IMR-90 (cell line): ENCODE measurements at regions not wholly inside any gene's neighbourhood (a gene's known extent, or its start where the extent isn't known, plus 50 kb on each side); places are given as distances from the start of the nearest gene placed in this dataset.
A peak's percentile ranks its signal among the peaks of the same experiment; 100 is the strongest.

Source experiments
- ATAC-seq: fragments of 200-7000 bp; cut with Tn5 transposase; 2 replicates; pipeline ENCODE4 v1.9.1; 2020; ENCODE audit warnings: low read depth, mild to moderate bottlenecking, moderate library complexity
- BruUV-seq: library from RNA; stranded (reverse); fragments of 400-500 nt; replicated peaks from 2 replicates; lab custom pipeline; 2021; lab: Mats Ljungman, UMichigan
- CTCF ChIA-PET: fragments of 300-600 bp; formaldehyde crosslinking; extraction: SDS; loops from one replicate; lab custom pipeline; 2021; ENCODE audit warnings: antibody characterized with exemption; lab: Yijun Ruan, JAX
- POLR2A ChIA-PET: fragments of 300-600 bp; sonication (Branson Sonifier 250); formaldehyde crosslinking; loops from one replicate; lab custom pipeline; 2022; ENCODE audit warnings: antibody characterized with exemption; ENCODE audit not compliant: unreplicated experiment; lab: Charles Lee
- DNase-seq: peaks from one replicate; pipeline ENCODE4 v3.0.0; 2013
- H2AFZ ChIP-seq: replicated peaks from 2 replicates; pipeline ENCODE3; 2013; ENCODE audit warnings: low read length, mild to moderate bottlenecking; ENCODE audit not compliant: poor library complexity
- H2AK5ac ChIP-seq: 2 replicates; pipeline ENCODE4 v1.6.1; 2013; ENCODE audit warnings: low read depth, low read length, inconsistent platforms
- H2AK9ac ChIP-seq: replicated peaks from 2 replicates; pipeline ENCODE3; 2013; ENCODE audit warnings: mild to moderate bottlenecking, low read depth, low read length, moderate library complexity; ENCODE audit not compliant: poor library complexity
- H2BK120ac ChIP-seq: 2 replicates; pipeline ENCODE4 v1.6.1; 2013; ENCODE audit warnings: low read depth, low read length, inconsistent platforms
- H2BK15ac ChIP-seq: 3 replicates; pipeline ENCODE4 v1.6.1; 2013; ENCODE audit warnings: low read depth, low read length, inconsistent platforms
- H2BK20ac ChIP-seq: 2 replicates; pipeline ENCODE4 v1.6.1; 2013; ENCODE audit warnings: low read depth, mild to moderate bottlenecking, inconsistent platforms, low read length, moderate library complexity
- H2BK5ac ChIP-seq: 2 replicates; pipeline ENCODE4 v1.6.1; 2013; ENCODE audit warnings: mild to moderate bottlenecking, low read depth, low read length, inconsistent platforms; ENCODE audit not compliant: poor library complexity, severe bottlenecking
- H3K14ac ChIP-seq: replicated peaks from 2 replicates; pipeline ENCODE4 v1.6.1; 2013; ENCODE audit warnings: low read depth, low read length, inconsistent platforms
- H3K18ac ChIP-seq: 2 replicates; pipeline ENCODE4 v1.6.1; 2013; ENCODE audit warnings: low read depth, low read length, control low read depth
- H3K23ac ChIP-seq: 2 replicates; pipeline ENCODE4 v1.6.1; 2013; ENCODE audit warnings: low read depth, low read length, inconsistent platforms
- H3K27ac ChIP-seq: 2 replicates; pipeline ENCODE4 v1.5.1; 2013; ENCODE audit warnings: mild to moderate bottlenecking, control low read depth, low read length; ENCODE audit not compliant: insufficient read depth
- H3K27me3 ChIP-seq: 2 replicates; pipeline ENCODE4 v1.6.1; 2013; ENCODE audit warnings: low read length; ENCODE audit not compliant: control insufficient read depth, insufficient read depth
- H3K36me3 ChIP-seq: 2 replicates; pipeline ENCODE4 v1.6.1; 2013; ENCODE audit warnings: low read length, mixed read lengths; ENCODE audit not compliant: control insufficient read depth, insufficient read depth
- H3K4ac ChIP-seq: 2 replicates; pipeline ENCODE4 v1.6.1; 2013; ENCODE audit warnings: low read depth, low read length, inconsistent platforms
- H3K4me1 ChIP-seq: 2 replicates; pipeline ENCODE4 v1.6.1; 2013; ENCODE audit warnings: low read length, mixed read lengths; ENCODE audit not compliant: control insufficient read depth, insufficient read depth
- H3K4me2 ChIP-seq: 2 replicates; pipeline ENCODE4 v1.6.1; 2013; ENCODE audit warnings: low read depth, mild to moderate bottlenecking, control low read depth, low read length, moderate library complexity
- H3K4me3 ChIP-seq: 2 replicates; pipeline ENCODE4 v1.5.1; 2013; ENCODE audit warnings: low read depth, mild to moderate bottlenecking, control low read depth, low read length, moderate library complexity; ENCODE audit not compliant: insufficient read depth
- H3K56ac ChIP-seq: 2 replicates; pipeline ENCODE4 v1.6.1; 2013; ENCODE audit warnings: low read length, inconsistent platforms; ENCODE audit not compliant: insufficient read depth; ENCODE audit errors: extremely low read depth
- H3K79me1 ChIP-seq, 2 experiments: 2 replicates each; pipeline ENCODE4 v1.6.1; 2013; ENCODE audit warnings: low read length in 2 of 2, inconsistent platforms in 1 of 2, low read depth in 1 of 2
- H3K9ac ChIP-seq: 2 replicates; pipeline ENCODE4 v1.6.1; 2013; ENCODE audit warnings: low read depth, low read length, control low read depth
- H3K9me1 ChIP-seq: 2 replicates; pipeline ENCODE4 v1.6.1; 2013; ENCODE audit warnings: low read length, inconsistent platforms; ENCODE audit not compliant: insufficient read depth
- H3K9me3 ChIP-seq: 2 replicates; pipeline ENCODE4 v1.6.1; 2013; ENCODE audit warnings: low read length; ENCODE audit not compliant: control insufficient read depth, insufficient read depth
- H4K20me1 ChIP-seq: 2 replicates; pipeline ENCODE4 v1.6.1; 2013; ENCODE audit warnings: low read length, inconsistent platforms; ENCODE audit not compliant: insufficient read depth
- H4K5ac ChIP-seq: 2 replicates; pipeline ENCODE4 v1.6.1; 2013; ENCODE audit warnings: mild to moderate bottlenecking, low read depth, low read length, control low read depth
- H4K8ac ChIP-seq, 2 experiments: 2 replicates each; pipeline ENCODE4 v1.6.1; 2013; ENCODE audit warnings: low read depth in 2 of 2, low read length in 2 of 2, control low read depth in 1 of 2, inconsistent platforms in 1 of 2
- H4K91ac ChIP-seq: 2 replicates; pipeline ENCODE4 v1.6.1; 2013; ENCODE audit warnings: low read depth, low read length, inconsistent platforms; ENCODE audit not compliant: insufficient read depth
- BHLHE40 ChIP-seq: fragments of 150-350 bp; IDR thresholded peaks from 2 replicates; pipeline ENCODE4 v1.6.1; 2016; ENCODE audit warnings: mild to moderate bottlenecking, low read depth, low read length
- CEBPB ChIP-seq: IDR thresholded peaks from 2 replicates; pipeline ENCODE4 v1.6.1; 2012; ENCODE audit warnings: low read depth, low read length, improper control_type of control experiment
- FOS ChIP-seq: fragments of 150-350 bp; IDR thresholded peaks from 2 replicates; pipeline ENCODE4 v1.6.1; 2016; ENCODE audit warnings: low read depth, low read length
- RAD21 ChIP-seq: IDR thresholded peaks from 2 replicates; pipeline ENCODE4 v1.6.1; 2012; ENCODE audit warnings: low read length, improper control_type of control experiment
- SMC3 ChIP-seq: fragments of 150-350 bp; IDR thresholded peaks from 2 replicates; pipeline ENCODE4 v1.6.1; 2016; ENCODE audit warnings: low read depth, mild to moderate bottlenecking, antibody characterized with exemption, low read length, moderate library complexity
- WGBS, 2 experiments: methylation state at CpG; one replicate each; pipeline versions ENCODE4 v1.1.5 to v1.1.7; 2013; ENCODE audit warnings: missing lambda C conversion rate in 2 of 2; ENCODE audit not compliant: insufficient read length in 1 of 2; ENCODE audit errors: extremely low coverage in 2 of 2; 5-methylcytosine and 5-hydroxymethylcytosine counted together
- dilution Hi-C: fragments of 300-500 bp; cut with HindIII; formaldehyde crosslinking; loops from one replicate; pipeline ENCODE4 v1.14.3; 2018; ENCODE audit warnings: low sequenced_read_pairs; ENCODE audit not compliant: unreplicated experiment
- in situ Hi-C: fragments of 300-500 bp; cut with MboI; formaldehyde crosslinking; loops from 3 replicates; pipeline ENCODE4 v1.14.3; 2019; ENCODE audit warnings: low sequenced_read_pairs, inconsistent platforms, mixed read lengths
- intact Hi-C: fragments of 100-400 bp; cut with micrococcal nuclease; formaldehyde crosslinking; loops from 2 replicates; pipeline ENCODE4 v1.10.0; 2022
- TF ChIP-seq, protein P1 (sequence below): fragments of 150-350 bp; IDR thresholded peaks from 2 replicates; pipeline ENCODE4 v1.6.1; 2016; ENCODE audit warnings: low read depth, mild to moderate bottlenecking, low read length, moderate library complexity, borderline replicate concordance
- TF ChIP-seq, protein P2 (sequence below): fragments of 150-350 bp; IDR thresholded peaks from 2 replicates; pipeline ENCODE4 v1.6.1; 2017; ENCODE audit warnings: mild to moderate bottlenecking, antibody characterized with exemption, low read length, low read depth
- TF ChIP-seq, protein P3 (sequence below): conservative IDR thresholded peaks from 2 replicates; pipeline ENCODE4 v1.5.1; 2012; ENCODE audit warnings: mild to moderate bottlenecking, low read depth, low read length, improper control_type of control experiment

DNA sequence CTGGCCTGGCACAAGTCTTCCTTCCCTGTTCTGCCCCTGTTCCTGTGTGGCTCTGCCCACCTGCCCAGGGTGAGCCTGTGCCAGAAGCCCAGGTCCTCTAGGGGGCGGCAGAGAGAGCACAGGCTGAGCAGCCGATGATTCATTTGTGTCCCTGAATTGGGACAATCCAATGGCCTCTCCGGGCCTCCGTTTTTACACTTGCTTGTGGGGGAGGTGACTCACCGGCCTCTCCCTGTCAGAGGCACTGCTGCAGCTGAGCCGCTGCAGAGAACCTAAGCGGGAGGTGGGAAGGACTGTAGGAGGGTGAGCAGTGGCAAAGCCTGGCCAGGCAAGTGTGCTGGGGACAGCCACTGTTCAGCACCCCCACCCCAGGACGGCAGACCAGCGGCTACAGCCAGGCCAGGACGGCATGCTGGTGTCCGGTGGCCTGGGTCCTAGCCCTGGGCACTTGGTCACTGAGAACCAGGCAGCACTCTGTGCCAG is 65.2 kb upstream of the LMO1 start:
- no peak overlapping the region for H3K14ac ChIP-seq
- no peaks in the 10 kb centered on the region for H3K9me1 ChIP-seq
- no peak overlapping the region for H3K23ac ChIP-seq
- H3K18ac ChIP-seq = no peak overlapping the region
- no TSS peak for BruUV-seq
- intact Hi-C loops (loop anchor here (2.0 kb wide), 1 partner anchor 238 kb away; no protein-coding TSS in a partner anchor), dilution Hi-C loops (no loop called here), in situ Hi-C loops (no loop called here)
- no peak overlapping the region for H2AK5ac ChIP-seq
- H3K4me3 ChIP-seq = no peak overlapping the region
- H3K56ac ChIP-seq = no peak overlapping the region
- H4K5ac ChIP-seq = no peak overlapping the region
- no peaks in the 10 kb centered on the region for H3K9me3 ChIP-seq
- peak overlapping the region; percentile 37 for H2AFZ ChIP-seq
- H2BK20ac ChIP-seq = no peak overlapping the region
- no peaks in the 10 kb centered on the region for H4K20me1 ChIP-seq
- TF ChIP-seq, protein P1, sequence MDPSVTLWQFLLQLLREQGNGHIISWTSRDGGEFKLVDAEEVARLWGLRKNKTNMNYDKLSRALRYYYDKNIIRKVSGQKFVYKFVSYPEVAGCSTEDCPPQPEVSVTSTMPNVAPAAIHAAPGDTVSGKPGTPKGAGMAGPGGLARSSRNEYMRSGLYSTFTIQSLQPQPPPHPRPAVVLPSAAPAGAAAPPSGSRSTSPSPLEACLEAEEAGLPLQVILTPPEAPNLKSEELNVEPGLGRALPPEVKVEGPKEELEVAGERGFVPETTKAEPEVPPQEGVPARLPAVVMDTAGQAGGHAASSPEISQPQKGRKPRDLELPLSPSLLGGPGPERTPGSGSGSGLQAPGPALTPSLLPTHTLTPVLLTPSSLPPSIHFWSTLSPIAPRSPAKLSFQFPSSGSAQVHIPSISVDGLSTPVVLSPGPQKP = no peak
- TF ChIP-seq CEBPB (no peak), FOS (peak; percentile 75), SMC3 (peak; percentile 37), BHLHE40 (0 out of 2 replicates have a peak, but pooled peaks have one; percentile 11), RAD21 (peak; percentile 49)
- TF ChIP-seq, protein P2, sequence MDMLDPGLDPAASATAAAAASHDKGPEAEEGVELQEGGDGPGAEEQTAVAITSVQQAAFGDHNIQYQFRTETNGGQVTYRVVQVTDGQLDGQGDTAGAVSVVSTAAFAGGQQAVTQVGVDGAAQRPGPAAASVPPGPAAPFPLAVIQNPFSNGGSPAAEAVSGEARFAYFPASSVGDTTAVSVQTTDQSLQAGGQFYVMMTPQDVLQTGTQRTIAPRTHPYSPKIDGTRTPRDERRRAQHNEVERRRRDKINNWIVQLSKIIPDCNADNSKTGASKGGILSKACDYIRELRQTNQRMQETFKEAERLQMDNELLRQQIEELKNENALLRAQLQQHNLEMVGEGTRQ = no peak
- TF ChIP-seq, protein P3, sequence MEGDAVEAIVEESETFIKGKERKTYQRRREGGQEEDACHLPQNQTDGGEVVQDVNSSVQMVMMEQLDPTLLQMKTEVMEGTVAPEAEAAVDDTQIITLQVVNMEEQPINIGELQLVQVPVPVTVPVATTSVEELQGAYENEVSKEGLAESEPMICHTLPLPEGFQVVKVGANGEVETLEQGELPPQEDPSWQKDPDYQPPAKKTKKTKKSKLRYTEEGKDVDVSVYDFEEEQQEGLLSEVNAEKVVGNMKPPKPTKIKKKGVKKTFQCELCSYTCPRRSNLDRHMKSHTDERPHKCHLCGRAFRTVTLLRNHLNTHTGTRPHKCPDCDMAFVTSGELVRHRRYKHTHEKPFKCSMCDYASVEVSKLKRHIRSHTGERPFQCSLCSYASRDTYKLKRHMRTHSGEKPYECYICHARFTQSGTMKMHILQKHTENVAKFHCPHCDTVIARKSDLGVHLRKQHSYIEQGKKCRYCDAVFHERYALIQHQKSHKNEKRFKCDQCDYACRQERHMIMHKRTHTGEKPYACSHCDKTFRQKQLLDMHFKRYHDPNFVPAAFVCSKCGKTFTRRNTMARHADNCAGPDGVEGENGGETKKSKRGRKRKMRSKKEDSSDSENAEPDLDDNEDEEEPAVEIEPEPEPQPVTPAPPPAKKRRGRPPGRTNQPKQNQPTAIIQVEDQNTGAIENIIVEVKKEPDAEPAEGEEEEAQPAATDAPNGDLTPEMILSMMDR = peak; percentile 67
- H2AK9ac ChIP-seq = no peak overlapping the region
- no peak overlapping the region for H3K9ac ChIP-seq
- 28% methylated on average over 2 of the region's 11 CpGs; no CpG with 5 or more reads in 1 of the 2 experiments for WGBS, 2 experiments
- H3K4me2 ChIP-seq = no peak overlapping the region
- H2BK120ac ChIP-seq = no peak overlapping the region
- no peak overlapping the region for H3K27ac ChIP-seq
- H2BK5ac ChIP-seq = no peak overlapping the region
- ChIA-PET POLR2A (no interaction called here), CTCF (no interaction called here)
- no peaks in the 10 kb centered on the region for H3K79me1 ChIP-seq
- peak; percentile 75 for DNase-seq
- H3K4ac ChIP-seq = no peak overlapping the region
- H4K8ac ChIP-seq = no peak overlapping the region
- peaks cover 3% of the 10 kb centered on the region; the same call in 1 of the 2 replicates for H3K4me1 ChIP-seq
- peak; percentile 92 for ATAC-seq
- peaks cover 11% of the 10 kb centered on the region for H3K27me3 ChIP-seq
- H4K91ac ChIP-seq = no peak overlapping the region
- no peak overlapping the region for H2BK15ac ChIP-seq
- no peaks in the 10 kb centered on the region for H3K36me3 ChIP-seq
